IMR-90 (cell line): ENCODE measurements at regions not wholly inside any gene's neighbourhood (a gene's known extent, or its start where the extent isn't known, plus 50 kb on each side); places are given as distances from the start of the nearest gene placed in this dataset.

Source experiments
- ATAC-seq: fragments of 200-7000 bp; cut with Tn5 transposase; 2 replicates; pipeline ENCODE4 v1.9.1; 2020; ENCODE audit warnings: low read depth, mild to moderate bottlenecking, moderate library complexity
- BruUV-seq: library from RNA; stranded (reverse); fragments of 400-500 nt; replicated peaks from 2 replicates; lab custom pipeline; 2021; lab: Mats Ljungman, UMichigan
- CTCF ChIA-PET: fragments of 300-600 bp; formaldehyde crosslinking; extraction: SDS; loops from one replicate; lab custom pipeline; 2021; ENCODE audit warnings: antibody characterized with exemption; lab: Yijun Ruan, JAX
- POLR2A ChIA-PET: fragments of 300-600 bp; sonication (Branson Sonifier 250); formaldehyde crosslinking; loops from one replicate; lab custom pipeline; 2022; ENCODE audit warnings: antibody characterized with exemption; ENCODE audit not compliant: unreplicated experiment; lab: Charles Lee
- DNase-seq: peaks from one replicate; pipeline ENCODE4 v3.0.0; 2013
- H2AFZ ChIP-seq: replicated peaks from 2 replicates; pipeline ENCODE3; 2013; ENCODE audit warnings: low read length, mild to moderate bottlenecking; ENCODE audit not compliant: poor library complexity
- H2AK5ac ChIP-seq: 2 replicates; pipeline ENCODE4 v1.6.1; 2013; ENCODE audit warnings: low read depth, low read length, inconsistent platforms
- H2AK9ac ChIP-seq: replicated peaks from 2 replicates; pipeline ENCODE3; 2013; ENCODE audit warnings: mild to moderate bottlenecking, low read depth, low read length, moderate library complexity; ENCODE audit not compliant: poor library complexity
- H2BK120ac ChIP-seq: 2 replicates; pipeline ENCODE4 v1.6.1; 2013; ENCODE audit warnings: low read depth, low read length, inconsistent platforms
- H2BK15ac ChIP-seq: 3 replicates; pipeline ENCODE4 v1.6.1; 2013; ENCODE audit warnings: low read depth, low read length, inconsistent platforms
- H2BK20ac ChIP-seq: 2 replicates; pipeline ENCODE4 v1.6.1; 2013; ENCODE audit warnings: low read depth, mild to moderate bottlenecking, inconsistent platforms, low read length, moderate library complexity
- H2BK5ac ChIP-seq: 2 replicates; pipeline ENCODE4 v1.6.1; 2013; ENCODE audit warnings: mild to moderate bottlenecking, low read depth, low read length, inconsistent platforms; ENCODE audit not compliant: poor library complexity, severe bottlenecking
- H3K14ac ChIP-seq: replicated peaks from 2 replicates; pipeline ENCODE4 v1.6.1; 2013; ENCODE audit warnings: low read depth, low read length, inconsistent platforms
- H3K18ac ChIP-seq: 2 replicates; pipeline ENCODE4 v1.6.1; 2013; ENCODE audit warnings: low read depth, low read length, control low read depth
- H3K23ac ChIP-seq: 2 replicates; pipeline ENCODE4 v1.6.1; 2013; ENCODE audit warnings: low read depth, low read length, inconsistent platforms
- H3K27ac ChIP-seq: 2 replicates; pipeline ENCODE4 v1.5.1; 2013; ENCODE audit warnings: mild to moderate bottlenecking, control low read depth, low read length; ENCODE audit not compliant: insufficient read depth
- H3K27me3 ChIP-seq: 2 replicates; pipeline ENCODE4 v1.6.1; 2013; ENCODE audit warnings: low read length; ENCODE audit not compliant: control insufficient read depth, insufficient read depth
- H3K36me3 ChIP-seq: 2 replicates; pipeline ENCODE4 v1.6.1; 2013; ENCODE audit warnings: low read length, mixed read lengths; ENCODE audit not compliant: control insufficient read depth, insufficient read depth
- H3K4ac ChIP-seq: 2 replicates; pipeline ENCODE4 v1.6.1; 2013; ENCODE audit warnings: low read depth, low read length, inconsistent platforms
- H3K4me1 ChIP-seq: 2 replicates; pipeline ENCODE4 v1.6.1; 2013; ENCODE audit warnings: low read length, mixed read lengths; ENCODE audit not compliant: control insufficient read depth, insufficient read depth
- H3K4me2 ChIP-seq: 2 replicates; pipeline ENCODE4 v1.6.1; 2013; ENCODE audit warnings: low read depth, mild to moderate bottlenecking, control low read depth, low read length, moderate library complexity
- H3K4me3 ChIP-seq: 2 replicates; pipeline ENCODE4 v1.5.1; 2013; ENCODE audit warnings: low read depth, mild to moderate bottlenecking, control low read depth, low read length, moderate library complexity; ENCODE audit not compliant: insufficient read depth
- H3K56ac ChIP-seq: 2 replicates; pipeline ENCODE4 v1.6.1; 2013; ENCODE audit warnings: low read length, inconsistent platforms; ENCODE audit not compliant: insufficient read depth; ENCODE audit errors: extremely low read depth
- H3K79me1 ChIP-seq, 2 experiments: 2 replicates each; pipeline ENCODE4 v1.6.1; 2013; ENCODE audit warnings: low read length in 2 of 2, inconsistent platforms in 1 of 2, low read depth in 1 of 2
- H3K9ac ChIP-seq: 2 replicates; pipeline ENCODE4 v1.6.1; 2013; ENCODE audit warnings: low read depth, low read length, control low read depth
- H3K9me1 ChIP-seq: 2 replicates; pipeline ENCODE4 v1.6.1; 2013; ENCODE audit warnings: low read length, inconsistent platforms; ENCODE audit not compliant: insufficient read depth
- H3K9me3 ChIP-seq: 2 replicates; pipeline ENCODE4 v1.6.1; 2013; ENCODE audit warnings: low read length; ENCODE audit not compliant: control insufficient read depth, insufficient read depth
- H4K20me1 ChIP-seq: 2 replicates; pipeline ENCODE4 v1.6.1; 2013; ENCODE audit warnings: low read length, inconsistent platforms; ENCODE audit not compliant: insufficient read depth
- H4K5ac ChIP-seq: 2 replicates; pipeline ENCODE4 v1.6.1; 2013; ENCODE audit warnings: mild to moderate bottlenecking, low read depth, low read length, control low read depth
- H4K8ac ChIP-seq, 2 experiments: 2 replicates each; pipeline ENCODE4 v1.6.1; 2013; ENCODE audit warnings: low read depth in 2 of 2, low read length in 2 of 2, control low read depth in 1 of 2, inconsistent platforms in 1 of 2
- H4K91ac ChIP-seq: 2 replicates; pipeline ENCODE4 v1.6.1; 2013; ENCODE audit warnings: low read depth, low read length, inconsistent platforms; ENCODE audit not compliant: insufficient read depth
- CEBPB ChIP-seq: IDR thresholded peaks from 2 replicates; pipeline ENCODE4 v1.6.1; 2012; ENCODE audit warnings: low read depth, low read length, improper control_type of control experiment
- MAZ ChIP-seq: IDR thresholded peaks from 2 replicates; pipeline ENCODE4 v1.6.1; 2012; ENCODE audit warnings: low read depth, mild to moderate bottlenecking, low read length, improper control_type of control experiment, moderate library complexity, borderline replicate concordance
- WGBS, 2 experiments: methylation state at CpG; one replicate each; pipeline versions ENCODE4 v1.1.5 to v1.1.7; 2013; ENCODE audit warnings: missing lambda C conversion rate in 2 of 2; ENCODE audit not compliant: insufficient read length in 1 of 2; ENCODE audit errors: extremely low coverage in 2 of 2; 5-methylcytosine and 5-hydroxymethylcytosine counted together
- dilution Hi-C: fragments of 300-500 bp; cut with HindIII; formaldehyde crosslinking; loops from one replicate; pipeline ENCODE4 v1.14.3; 2018; ENCODE audit warnings: low sequenced_read_pairs; ENCODE audit not compliant: unreplicated experiment
- in situ Hi-C: fragments of 300-500 bp; cut with MboI; formaldehyde crosslinking; loops from 3 replicates; pipeline ENCODE4 v1.14.3; 2019; ENCODE audit warnings: low sequenced_read_pairs, inconsistent platforms, mixed read lengths
- intact Hi-C: fragments of 100-400 bp; cut with micrococcal nuclease; formaldehyde crosslinking; loops from 2 replicates; pipeline ENCODE4 v1.10.0; 2022

- H4K20me1 ChIP-seq: no peaks in the 10 kb centered on the region
- H2AK5ac ChIP-seq: no peak overlapping the region
- H3K9ac ChIP-seq: no peak overlapping the region
- H3K14ac ChIP-seq: no peak overlapping the region
- no TSS peak for BruUV-seq
- DNase-seq (no peak), ATAC-seq (no peak)
- no peak overlapping the region for H4K5ac ChIP-seq
- dilution Hi-C loops: no loop called here
- H2AFZ ChIP-seq: peak overlapping the region; percentile 49
- no peak overlapping the region for H3K18ac ChIP-seq
- intact Hi-C loops: no loop called here
- no peak overlapping the region for H2BK20ac ChIP-seq
- no peak overlapping the region for H3K4me3 ChIP-seq
- H3K27ac ChIP-seq: no peak overlapping the region
- POLR2A ChIA-PET: no interaction called here
- H3K79me1 ChIP-seq: no peaks in the 10 kb centered on the region
- no peaks in the 10 kb centered on the region for H3K36me3 ChIP-seq
- no peaks in the 10 kb centered on the region for H3K9me3 ChIP-seq
- TF ChIP-seq MAZ: no peak
- no peak for TF ChIP-seq CEBPB
- in situ Hi-C loops: no loop called here
- H3K4ac ChIP-seq: no peak overlapping the region
- no peak overlapping the region for H2AK9ac ChIP-seq
- CTCF ChIA-PET: no interaction called here
- no peak overlapping the region for H2BK120ac ChIP-seq
- no peaks in the 10 kb centered on the region for H3K9me1 ChIP-seq
- no peaks in the 10 kb centered on the region for H3K4me1 ChIP-seq
- no peak overlapping the region for H3K4me2 ChIP-seq
- H4K91ac ChIP-seq: no peak overlapping the region
- no peak overlapping the region for H3K56ac ChIP-seq
- no peak overlapping the region for H2BK15ac ChIP-seq
- no peak overlapping the region for H4K8ac ChIP-seq
- 100% methylated on average over 1 of the region's 6 CpGs; no CpG with 5 or more reads in 1 of the 2 experiments for WGBS, 2 experiments
- H2BK5ac ChIP-seq: no peak overlapping the region
- no peaks in the 10 kb centered on the region; the same call in 1 of the 2 replicates for H3K27me3 ChIP-seq
- no peak overlapping the region for H3K23ac ChIP-seq
These were observed 82.1 kb upstream of the FOXN2 start for GRCh38 chr2:48232351-48232750.
